ENCODE measurements at regions not wholly inside any gene's neighbourhood (a gene's known extent, or its start where the extent isn't known, plus 50 kb on each side); places are given as distances from the start of the nearest gene placed in this dataset.

GRCh38 chr5:142447887-142448286 is 123.1 kb upstream of the SPRY4 start:
- H3K9me3 ChIP-seq (ENCODE audit: severe bottlenecking): no peaks in the 10 kb centered on the region
- no peak overlapping the region for H3K4me3 ChIP-seq (ENCODE audit: low read depth, low read length)
- TF ChIP-seq CTCF (IDR thresholded peaks at IDR 0.05; ENCODE audit: low read depth, low read length): no peak
- no peak overlapping the region for H3K27ac ChIP-seq
- DNase-seq: no peak
- H3K36me3 ChIP-seq: no peaks in the 10 kb centered on the region
- no peaks in the 10 kb centered on the region for H3K27me3 ChIP-seq (ENCODE audit: insufficient read depth, low read depth, severe bottlenecking)

- no peak overlapping the region for H3K27ac ChIP-seq
These were observed 122.1 kb upstream of the SPRY4 start for GRCh38 chr5:142446960-142447279.

GRCh38 chr5:142446131-142446959 is 121.5 kb upstream of the SPRY4 start:
- Histone ChIP-seq H3K36me3 (no peaks in the 10 kb centered on the region), H3K4me3 (ENCODE audit: low read depth, low read length) (no peak overlapping the region), H3K27me3 (ENCODE audit: insufficient read depth, low read depth, severe bottlenecking) (no peaks in the 10 kb centered on the region), H3K27ac (no peak overlapping the region), H3K9me3 (ENCODE audit: severe bottlenecking) (no peaks in the 10 kb centered on the region)
- TF ChIP-seq CTCF (IDR thresholded peaks at IDR 0.05; ENCODE audit: low read depth, low read length): no peak
- DNase-seq: no peak

More at GRCh38 chr5:142446960-142447279, 122.1 kb upstream of the SPRY4 start:
- no peak for TF ChIP-seq CTCF (IDR thresholded peaks at IDR 0.05; ENCODE audit: low read depth, low read length)
- no peaks in the 10 kb centered on the region for H3K27me3 ChIP-seq (ENCODE audit: insufficient read depth, low read depth, severe bottlenecking)
- no peak overlapping the region for H3K4me3 ChIP-seq (ENCODE audit: low read depth, low read length)
- no peak for DNase-seq
- H3K9me3 ChIP-seq (ENCODE audit: severe bottlenecking): no peaks in the 10 kb centered on the region
- no peaks in the 10 kb centered on the region for H3K36me3 ChIP-seq

- Histone ChIP-seq H3K9me3 (ENCODE audit: severe bottlenecking) (no peaks in the 10 kb centered on the region), H3K36me3 (no peaks in the 10 kb centered on the region), H3K27me3 (ENCODE audit: insufficient read depth, low read depth, severe bottlenecking) (no peaks in the 10 kb centered on the region), H3K4me3 (ENCODE audit: low read depth, low read length) (no peak overlapping the region), H3K27ac (no peak overlapping the region)
- no peak for DNase-seq
- no peak for TF ChIP-seq CTCF (IDR thresholded peaks at IDR 0.05; ENCODE audit: low read depth, low read length)
These were observed 120.4 kb upstream of the SPRY4 start for GRCh38 chr5:142445266-142445665.

GRCh38 chr5:142441616-142442015 is 116.8 kb upstream of the SPRY4 start:
- no peaks in the 10 kb centered on the region for H3K27me3 ChIP-seq (ENCODE audit: insufficient read depth, low read depth, severe bottlenecking)
- no peaks in the 10 kb centered on the region for H3K9me3 ChIP-seq (ENCODE audit: severe bottlenecking)
- no peak overlapping the region for H3K4me3 ChIP-seq (ENCODE audit: low read depth, low read length)
- DNase-seq: no peak
- no peaks in the 10 kb centered on the region for H3K36me3 ChIP-seq
- H3K27ac ChIP-seq: no peak overlapping the region
- no peak for TF ChIP-seq CTCF (IDR thresholded peaks at IDR 0.05; ENCODE audit: low read depth, low read length)
